Gastroesophageal sphincter (tissue), 4 donors: ENCODE measurements at regions not wholly inside any gene's neighbourhood (a gene's known extent, or its start where the extent isn't known, plus 50 kb on each side); places are given as distances from the start of the nearest gene placed in this dataset.

Experiments used
- ATAC-seq: fragments of 150-250 bp; one replicate; pipeline ENCODE4 v1.9.1; 2016; ENCODE audit warnings: mild to moderate bottlenecking, moderate library complexity
- H3K27ac ChIP-seq, 4 donors: fragments of 200-600 bp; sonication (generic) in 3 of 4; 1 replicate in 3 of 4; 2 replicates in 1 of 4; pipeline ENCODE4 v1.5.1; 2016 to 2019
- H3K27me3 ChIP-seq: fragments of 200-600 bp; sonication (generic); one replicate; pipeline ENCODE4 v1.5.1; 2019
- H3K36me3 ChIP-seq, 2 donors: fragments of 200-600 bp; sonication (generic); one replicate each; pipeline ENCODE4 v1.5.1; 2019; ENCODE audit warnings: control low read depth in 1 of 2
- H3K4me1 ChIP-seq, 3 donors: fragments of 200-600 bp; sonication (generic); 1 replicate in 2 of 3; 2 replicates in 1 of 3; pipeline ENCODE4 v1.5.1; 2016 to 2019; ENCODE audit warnings: control low read depth in 2 of 3
- H3K4me3 ChIP-seq, 2 donors: fragments of 200-600 bp; sonication (generic); one replicate each; pipeline ENCODE4 v1.5.1; 2019; ENCODE audit warnings: mild to moderate bottlenecking in 1 of 2, moderate library complexity in 1 of 2
- H3K9me3 ChIP-seq, 3 donors: fragments of 200-600 bp; sonication (generic); one replicate each; pipeline ENCODE4 v1.5.1; 2017 to 2019; ENCODE audit warnings: control low read depth in 2 of 3
- EP300 ChIP-seq: sonication (generic); formaldehyde crosslinking; IDR thresholded peaks from one replicate; pipeline ENCODE4 v1.6.1; 2017; ENCODE audit warnings: antibody characterized with exemption, mild to moderate bottlenecking
- POLR2A ChIP-seq, 2 donors: fragments of 450-650 bp; IDR thresholded peaks; one replicate each; pipeline ENCODE4 v1.6.1; 2017; ENCODE audit warnings: antibody characterized with exemption in 2 of 2, mild to moderate bottlenecking in 2 of 2, moderate library complexity in 1 of 2
- POLR2AphosphoS5 ChIP-seq: sonication (generic); formaldehyde crosslinking; IDR thresholded peaks from one replicate; pipeline ENCODE4 v1.6.1; 2017; ENCODE audit warnings: antibody characterized with exemption
- WGBS, 2 donors: methylation state at CpG; one replicate each; pipeline ENCODE4 v1.1.5; 2018; ENCODE audit warnings: low coverage in 1 of 2; 5-methylcytosine and 5-hydroxymethylcytosine counted together
- TF ChIP-seq, protein P1 (sequence below), 4 experiments: fragments of 200-600 bp in 2 of 4; fragments of 450-650 bp in 2 of 4; sonication (generic) in 1 of 4; IDR thresholded peaks; one replicate each; pipeline ENCODE4 v1.5.1; 2017 to 2019; ENCODE audit warnings: antibody characterized with exemption in 4 of 4, mild to moderate bottlenecking in 2 of 4, moderate library complexity in 2 of 4

DNA sequence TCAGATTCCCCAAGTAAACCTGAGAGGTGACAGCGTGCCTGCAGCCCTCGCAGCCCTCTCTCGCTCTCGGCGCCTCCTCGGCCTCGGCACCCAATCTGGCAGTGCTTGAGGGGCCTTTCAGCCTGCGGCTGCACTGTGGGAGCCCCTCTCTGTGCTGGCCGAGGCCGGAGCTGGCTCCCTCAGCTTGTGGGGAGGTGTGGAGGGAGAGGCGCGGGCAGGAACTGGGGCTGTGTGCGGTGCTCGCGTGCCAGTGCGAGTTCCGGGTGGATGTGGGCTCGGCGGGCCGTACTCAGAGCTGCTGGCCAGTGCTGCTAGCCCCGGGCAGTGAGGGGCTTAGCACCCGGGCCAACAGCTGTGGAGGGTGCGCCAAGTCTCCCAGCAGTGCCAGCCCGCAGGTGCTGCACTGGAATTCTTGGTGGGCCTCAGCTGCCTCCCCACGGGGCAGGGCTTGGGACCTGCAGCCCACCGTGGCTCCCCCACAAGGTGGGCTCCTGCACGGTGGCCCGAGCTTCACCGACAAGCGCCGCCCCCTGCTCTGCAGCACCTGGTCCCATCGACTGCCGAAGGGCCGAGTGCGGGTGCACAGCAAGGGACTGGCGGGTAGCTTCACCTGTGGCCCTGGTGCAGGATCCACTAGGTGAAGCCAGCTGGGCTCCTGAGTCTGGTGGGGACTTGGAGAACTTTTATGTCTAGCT, 809.7 kb upstream of the ADGRB3 start:
- H3K27ac ChIP-seq: no peak overlapping the region
- H3K27me3 ChIP-seq: no peaks in the 10 kb centered on the region
- H3K9me3 ChIP-seq: peaks cover 0 to 5% (median 0%) of the 10 kb centered on the region in 3 donors
- no peaks in the 10 kb centered on the region for H3K4me1 ChIP-seq
- TF ChIP-seq POLR2AphosphoS5 (no peak), EP300 (no peak), POLR2A (IDR thresholded peaks at IDR 0.05) (no peak)
- TF ChIP-seq, protein P1, sequence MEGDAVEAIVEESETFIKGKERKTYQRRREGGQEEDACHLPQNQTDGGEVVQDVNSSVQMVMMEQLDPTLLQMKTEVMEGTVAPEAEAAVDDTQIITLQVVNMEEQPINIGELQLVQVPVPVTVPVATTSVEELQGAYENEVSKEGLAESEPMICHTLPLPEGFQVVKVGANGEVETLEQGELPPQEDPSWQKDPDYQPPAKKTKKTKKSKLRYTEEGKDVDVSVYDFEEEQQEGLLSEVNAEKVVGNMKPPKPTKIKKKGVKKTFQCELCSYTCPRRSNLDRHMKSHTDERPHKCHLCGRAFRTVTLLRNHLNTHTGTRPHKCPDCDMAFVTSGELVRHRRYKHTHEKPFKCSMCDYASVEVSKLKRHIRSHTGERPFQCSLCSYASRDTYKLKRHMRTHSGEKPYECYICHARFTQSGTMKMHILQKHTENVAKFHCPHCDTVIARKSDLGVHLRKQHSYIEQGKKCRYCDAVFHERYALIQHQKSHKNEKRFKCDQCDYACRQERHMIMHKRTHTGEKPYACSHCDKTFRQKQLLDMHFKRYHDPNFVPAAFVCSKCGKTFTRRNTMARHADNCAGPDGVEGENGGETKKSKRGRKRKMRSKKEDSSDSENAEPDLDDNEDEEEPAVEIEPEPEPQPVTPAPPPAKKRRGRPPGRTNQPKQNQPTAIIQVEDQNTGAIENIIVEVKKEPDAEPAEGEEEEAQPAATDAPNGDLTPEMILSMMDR (IDR thresholded peaks at IDR 0.05): no peak
- ATAC-seq: no peak
- H3K4me3 ChIP-seq: no peak overlapping the region
- H3K36me3 ChIP-seq: no peaks in the 10 kb centered on the region
- 94% methylated on average over 4 of the region's 36 CpGs; no CpG with 5 or more reads in 1 of the 2 donors for whole genome bisulfite sequencing, 2 donors

DNA sequence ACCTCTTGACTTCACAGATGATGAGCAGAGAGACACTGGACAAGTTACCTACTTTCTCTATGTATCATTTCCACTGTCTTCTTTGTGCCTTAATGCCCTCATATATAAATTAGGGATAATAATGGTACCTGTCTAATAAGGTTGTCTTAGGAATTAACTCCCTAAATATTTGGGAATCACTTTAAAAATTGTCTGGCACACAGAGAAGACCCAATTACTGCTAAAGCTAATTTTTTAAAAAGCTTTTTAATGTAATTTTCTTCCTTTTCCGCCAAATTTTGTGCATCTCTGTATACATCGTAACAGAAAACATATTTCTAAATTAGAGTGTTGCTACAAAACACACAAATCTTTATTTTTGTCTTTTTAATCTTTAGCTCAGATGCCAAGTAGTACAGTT, 816.8 kb upstream of the ADGRB3 start:
- Histone ChIP-seq H3K9me3 (peaks cover 0 to 9% (median 0%) of the 10 kb centered on the region in 3 donors), H3K27ac (no peak overlapping the region), H3K36me3 (no peaks in the 10 kb centered on the region), H3K27me3 (no peaks in the 10 kb centered on the region), H3K4me3 (no peak overlapping the region), H3K4me1 (no peaks in the 10 kb centered on the region)
- no peak for TF ChIP-seq POLR2AphosphoS5
- no peak for TF ChIP-seq EP300
- TF ChIP-seq POLR2A (IDR thresholded peaks at IDR 0.05): no peak
- TF ChIP-seq, protein P1 (IDR thresholded peaks at IDR 0.05): no peak
- WGBS, 2 donors: 52 to 58% methylated on average over 2 of the region's 2 CpGs
- ATAC-seq: no peak

DNA sequence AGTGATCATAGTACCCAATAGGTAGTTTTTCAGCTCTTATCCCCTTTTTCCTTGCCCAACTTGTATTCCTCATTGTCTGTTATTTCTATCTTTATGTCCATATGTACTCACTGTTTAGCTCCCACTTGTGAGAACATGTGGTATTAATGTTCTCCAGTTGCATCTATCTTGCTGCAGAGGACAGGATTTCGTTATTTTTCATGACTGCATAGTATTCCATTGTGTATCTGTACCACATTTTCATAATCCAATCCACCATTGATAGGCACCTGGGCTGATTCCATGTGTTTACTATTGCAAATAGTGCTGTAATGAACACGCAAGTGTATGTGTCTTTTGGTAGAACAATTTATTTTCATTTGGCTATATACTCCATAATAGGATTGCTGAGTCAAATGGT, 819.5 kb upstream of the ADGRB3 start:
- Histone ChIP-seq H3K4me3 (no peak overlapping the region), H3K27ac (no peak overlapping the region), H3K27me3 (no peaks in the 10 kb centered on the region), H3K4me1 (no peaks in the 10 kb centered on the region), H3K36me3 (no peaks in the 10 kb centered on the region), H3K9me3 (peaks cover 0 to 16% (median 3%) of the 10 kb centered on the region in 3 donors)
- no peak for ATAC-seq
- 64 to 79% methylated on average over 2 of the region's 2 CpGs for WGBS, 2 donors
- TF ChIP-seq EP300 (no peak), POLR2A (IDR thresholded peaks at IDR 0.05) (no peak), POLR2AphosphoS5 (no peak)
- TF ChIP-seq, protein P1 (IDR thresholded peaks at IDR 0.05): no peak

DNA sequence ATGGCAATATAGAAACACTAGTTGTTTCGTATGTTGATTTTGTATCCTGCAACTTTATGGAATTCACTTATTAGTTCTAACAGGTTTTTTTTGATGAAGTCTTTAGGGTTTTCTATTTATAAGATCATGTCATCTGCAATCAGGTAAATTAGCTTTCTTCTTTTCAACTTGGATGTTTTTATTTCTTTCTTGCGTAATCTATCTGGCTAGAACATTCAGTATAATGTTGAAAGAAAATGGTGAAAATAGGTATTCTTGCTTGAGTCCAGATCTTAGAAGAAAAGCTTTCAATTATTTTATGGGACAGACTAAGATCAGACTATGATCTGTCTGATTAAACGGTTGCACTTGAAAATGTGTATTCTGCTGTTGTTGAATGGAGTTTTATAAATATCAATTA, 820.8 kb upstream of the ADGRB3 start:
- no peak for ATAC-seq
- Histone ChIP-seq H3K36me3 (no peaks in the 10 kb centered on the region), H3K27ac (no peak overlapping the region), H3K9me3 (peaks cover 0 to 11% (median 3%) of the 10 kb centered on the region in 3 donors), H3K4me3 (no peak overlapping the region), H3K4me1 (no peaks in the 10 kb centered on the region), H3K27me3 (no peaks in the 10 kb centered on the region)
- WGBS, 2 donors: 75 to 83% methylated on average over 3 of the region's 3 CpGs
- no peak for TF ChIP-seq EP300
- TF ChIP-seq POLR2A (IDR thresholded peaks at IDR 0.05): no peak
- TF ChIP-seq, protein P1 (IDR thresholded peaks at IDR 0.05): no peak

DNA sequence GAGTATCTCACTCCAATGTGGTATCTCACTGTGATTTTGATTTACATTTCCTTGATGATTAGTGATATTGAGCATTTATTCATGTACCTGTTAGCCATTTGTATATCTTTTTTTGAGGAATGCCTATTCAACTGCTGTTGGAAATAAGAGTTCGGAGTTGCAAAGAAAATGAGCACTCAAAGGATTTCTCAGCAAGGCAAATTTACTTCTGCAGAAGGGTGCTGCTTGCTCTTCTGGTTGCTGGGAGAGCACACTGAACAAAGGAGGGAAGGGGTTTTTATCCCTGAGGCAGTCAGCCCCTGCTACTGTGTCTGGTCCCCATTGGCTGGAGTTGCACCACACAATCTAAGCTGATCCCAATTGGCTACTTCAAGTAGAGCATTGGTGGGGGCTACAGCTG, 822.4 kb upstream of the ADGRB3 start:
- Histone ChIP-seq H3K4me3 (no peak overlapping the region), H3K27me3 (no peaks in the 10 kb centered on the region), H3K36me3 (no peaks in the 10 kb centered on the region), H3K4me1 (no peaks in the 10 kb centered on the region), H3K27ac (no peak overlapping the region), H3K9me3 (peaks cover 0 to 11% (median 3%) of the 10 kb centered on the region in 3 donors)
- WGBS, 2 donors: 83 to 100% methylated on average over 1 of the region's 1 CpG
- TF ChIP-seq EP300 (no peak), POLR2A (IDR thresholded peaks at IDR 0.05) (no peak), POLR2AphosphoS5 (no peak)
- TF ChIP-seq, protein P1 (IDR thresholded peaks at IDR 0.05): no peak
- no peak for ATAC-seq
